Testis (tissue), 2 donors: ENCODE measurements at regions not wholly inside any gene's neighbourhood (a gene's known extent, or its start where the extent isn't known, plus 50 kb on each side); places are given as distances from the start of the nearest gene placed in this dataset.
A peak's percentile ranks its signal among the peaks of the same experiment; 100 is the strongest.

Source experiments
- DNase-seq: peaks from one replicate; pipeline ENCODE4 v3.0.0-alpha.2; 2019
- H3K27ac ChIP-seq, 2 donors: fragments of 200-600 bp; sonication (generic); one replicate each; pipeline ENCODE4 v1.5.1; 2019
- H3K27me3 ChIP-seq: fragments of 200-600 bp; sonication (generic); one replicate; pipeline ENCODE4 v1.5.1; 2019
- H3K36me3 ChIP-seq: fragments of 200-600 bp; sonication (generic); one replicate; pipeline ENCODE4 v1.5.1; 2017; ENCODE audit warnings: low read depth; ENCODE audit errors: missing control alignments
- H3K4me1 ChIP-seq: fragments of 200-600 bp; sonication (generic); one replicate; pipeline ENCODE4 v1.5.1; 2019
- H3K4me3 ChIP-seq, 2 donors: fragments of 200-600 bp; sonication (generic); one replicate each; pipeline ENCODE4 v1.5.1; 2017 to 2019
- H3K9me3 ChIP-seq: fragments of 200-600 bp; sonication (generic); one replicate; pipeline ENCODE4 v1.5.1; 2017
- POLR2A ChIP-seq: fragments of 450-650 bp; IDR thresholded peaks from one replicate; pipeline ENCODE4 v1.6.1; 2017; ENCODE audit warnings: antibody characterized with exemption, mild to moderate bottlenecking, moderate library complexity
- WGBS, 2 donors: methylation state at CpG; one replicate each; pipeline ENCODE4 v1.1.5; 2018; 5-methylcytosine and 5-hydroxymethylcytosine counted together
- intact Hi-C: fragments of 100-400 bp; cut with DNase I; formaldehyde crosslinking; loops from one replicate; pipeline ENCODE4 v1.15.1; 2023; ENCODE audit warnings: low total_unique reads
- TF ChIP-seq, protein P1 (sequence below), 3 experiments: fragments of 450-650 bp in 2 of 3; fragments of 200-600 bp in 1 of 3; sonication (generic) in 1 of 3; IDR thresholded peaks; one replicate each; pipeline ENCODE4 v1.5.1; 2016 to 2019; ENCODE audit warnings: antibody characterized with exemption in 3 of 3, mild to moderate bottlenecking in 2 of 3, moderate library complexity in 1 of 3

GRCh38 chr12:93018610-93019009 lies 89.5 kb upstream of the EEA1 start:
- H3K27ac ChIP-seq = no peak overlapping the region

DNA sequence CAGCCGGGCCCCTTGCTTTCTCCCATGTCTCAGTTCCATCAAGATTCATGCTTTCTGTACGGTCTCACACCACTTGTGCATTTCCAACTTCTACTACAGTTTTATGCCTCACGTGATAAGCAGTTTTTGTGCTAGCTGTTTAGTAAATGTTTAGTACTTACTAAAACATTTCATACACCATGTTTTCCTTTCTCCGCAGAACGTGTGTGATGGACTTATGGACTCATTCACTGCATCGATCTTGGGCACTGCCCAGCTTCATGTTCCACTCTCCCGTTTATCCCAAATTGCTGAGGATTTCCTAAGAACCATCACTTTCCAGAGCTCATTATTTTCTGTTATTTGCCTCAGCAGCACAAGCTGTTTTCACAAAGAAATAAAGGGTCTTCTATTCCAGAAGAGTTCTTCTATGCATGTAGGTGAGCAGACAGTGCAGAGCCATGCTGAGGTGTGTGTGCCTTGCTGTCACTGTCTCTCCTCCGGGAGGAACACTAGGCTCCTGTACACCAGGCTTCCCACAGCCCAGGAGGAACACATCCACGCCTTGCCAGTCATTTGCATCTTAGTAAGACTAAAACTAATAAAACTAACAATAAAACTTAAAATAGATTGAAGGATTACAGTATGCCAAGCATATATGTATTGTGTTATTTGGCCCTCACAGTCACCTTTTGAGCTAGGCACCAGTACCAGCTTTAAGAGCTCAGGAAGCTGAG lies 90.3 kb upstream of the EEA1 start:
- peaks cover 13% of the 10 kb centered on the region for H3K4me1 ChIP-seq

More at GRCh38 chr12:93018610-93019009, 89.5 kb upstream of the EEA1 start:
- Histone ChIP-seq H3K4me1 (peaks cover 13% of the 10 kb centered on the region), H3K27me3 (no peaks in the 10 kb centered on the region), H3K9me3 (no peaks in the 10 kb centered on the region), H3K4me3 (no peak overlapping the region), H3K36me3 (no peaks in the 10 kb centered on the region)
- TF ChIP-seq POLR2A = no peak
- TF ChIP-seq, protein P1, sequence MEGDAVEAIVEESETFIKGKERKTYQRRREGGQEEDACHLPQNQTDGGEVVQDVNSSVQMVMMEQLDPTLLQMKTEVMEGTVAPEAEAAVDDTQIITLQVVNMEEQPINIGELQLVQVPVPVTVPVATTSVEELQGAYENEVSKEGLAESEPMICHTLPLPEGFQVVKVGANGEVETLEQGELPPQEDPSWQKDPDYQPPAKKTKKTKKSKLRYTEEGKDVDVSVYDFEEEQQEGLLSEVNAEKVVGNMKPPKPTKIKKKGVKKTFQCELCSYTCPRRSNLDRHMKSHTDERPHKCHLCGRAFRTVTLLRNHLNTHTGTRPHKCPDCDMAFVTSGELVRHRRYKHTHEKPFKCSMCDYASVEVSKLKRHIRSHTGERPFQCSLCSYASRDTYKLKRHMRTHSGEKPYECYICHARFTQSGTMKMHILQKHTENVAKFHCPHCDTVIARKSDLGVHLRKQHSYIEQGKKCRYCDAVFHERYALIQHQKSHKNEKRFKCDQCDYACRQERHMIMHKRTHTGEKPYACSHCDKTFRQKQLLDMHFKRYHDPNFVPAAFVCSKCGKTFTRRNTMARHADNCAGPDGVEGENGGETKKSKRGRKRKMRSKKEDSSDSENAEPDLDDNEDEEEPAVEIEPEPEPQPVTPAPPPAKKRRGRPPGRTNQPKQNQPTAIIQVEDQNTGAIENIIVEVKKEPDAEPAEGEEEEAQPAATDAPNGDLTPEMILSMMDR (IDR thresholded peaks at IDR 0.05) = no peak
- 97 to 100% methylated on average over 2 of the region's 2 CpGs for WGBS, 2 donors
- DNase-seq = no peak
- intact Hi-C loops = no loop called here

GRCh38 chr12:93019975-93020630 lies 91.0 kb upstream of the EEA1 start:
- Histone ChIP-seq H3K9me3 (no peaks in the 10 kb centered on the region), H3K4me3 (no peak overlapping the region), H3K27ac (peak overlapping the region in 1 of 2 donors; percentile 44), H3K4me1 (peaks cover 13% of the 10 kb centered on the region), H3K27me3 (no peaks in the 10 kb centered on the region), H3K36me3 (no peaks in the 10 kb centered on the region)
- peak; percentile 74 for DNase-seq
- intact Hi-C loops = no loop called here
- TF ChIP-seq, protein P1 (IDR thresholded peaks at IDR 0.05) = no peak
- no peak for TF ChIP-seq POLR2A
- WGBS, 2 donors = 48 to 55% methylated on average over 8 of the region's 8 CpGs

More for the DNA sequence above, 90.3 kb upstream of the EEA1 start:
- H3K36me3 ChIP-seq = no peaks in the 10 kb centered on the region
- TF ChIP-seq, protein P1 (IDR thresholded peaks at IDR 0.05) = no peak
- no peak for TF ChIP-seq POLR2A
- DNase-seq = no peak
- H3K9me3 ChIP-seq = no peaks in the 10 kb centered on the region
- WGBS, 2 donors = 86 to 87% methylated on average over 9 of the region's 9 CpGs
- H3K4me3 ChIP-seq = no peak overlapping the region
- intact Hi-C loops = no loop called here
- H3K27ac ChIP-seq = no peak overlapping the region
- no peaks in the 10 kb centered on the region for H3K27me3 ChIP-seq

DNA sequence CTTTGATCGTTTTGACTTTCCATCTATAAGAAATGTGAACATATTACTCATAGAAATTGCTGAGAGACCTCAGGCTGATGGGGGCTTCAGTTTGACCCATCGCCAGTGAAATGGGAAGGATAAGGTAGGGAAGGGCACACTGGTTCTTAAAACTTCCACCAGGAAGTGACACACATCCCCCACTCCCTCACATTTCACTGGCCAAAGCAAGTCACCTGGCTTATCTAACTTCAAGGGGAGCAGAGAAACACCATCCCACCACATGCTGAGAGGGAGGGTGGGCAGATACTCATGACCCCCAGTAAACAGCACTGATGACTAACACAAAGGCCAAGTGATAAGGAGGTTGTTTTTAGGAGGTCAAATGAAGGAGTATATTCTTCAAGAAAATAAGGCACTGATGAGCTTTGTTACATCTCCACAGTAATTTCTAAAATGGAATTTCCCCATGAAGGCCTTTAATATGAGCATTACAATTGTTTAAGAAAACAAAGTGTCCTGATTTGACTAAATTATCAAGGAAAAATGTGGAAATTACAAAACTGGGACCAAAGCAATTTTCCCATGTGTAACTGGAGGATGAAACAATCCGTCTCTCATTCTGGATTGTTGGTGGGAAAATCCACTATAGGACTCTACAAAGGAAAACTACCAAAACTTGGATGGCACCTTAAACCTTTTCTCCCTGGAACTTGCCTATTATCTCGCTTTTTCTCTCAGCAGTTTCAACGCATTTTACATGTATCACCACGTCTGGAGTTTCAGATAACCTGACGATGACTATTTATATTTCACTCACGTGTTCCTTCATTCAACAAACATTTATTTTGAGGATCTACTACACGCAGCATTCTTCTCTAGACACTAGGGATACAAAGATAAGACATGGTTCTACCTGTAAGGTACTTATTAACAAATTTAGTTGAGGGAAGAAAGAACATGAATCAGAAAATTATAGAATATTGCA lies 91.8 kb upstream of the EEA1 start:
- intact Hi-C loops = no loop called here
- WGBS, 2 donors = 72 to 75% methylated on average over 9 of the region's 9 CpGs
- Histone ChIP-seq H3K36me3 (no peaks in the 10 kb centered on the region), H3K4me3 (no peak overlapping the region), H3K9me3 (no peaks in the 10 kb centered on the region), H3K4me1 (peaks cover 13% of the 10 kb centered on the region), H3K27ac (peak overlapping the region in 1 of 2 donors; percentile 44), H3K27me3 (no peaks in the 10 kb centered on the region)
- no peak for DNase-seq
- TF ChIP-seq, protein P1 (IDR thresholded peaks at IDR 0.05) = no peak
- no peak for TF ChIP-seq POLR2A
